ENCODE measurements at regions not wholly inside any gene's neighbourhood (a gene's known extent, or its start where the extent isn't known, plus 50 kb on each side); places are given as distances from the start of the nearest gene placed in this dataset.

DNA sequence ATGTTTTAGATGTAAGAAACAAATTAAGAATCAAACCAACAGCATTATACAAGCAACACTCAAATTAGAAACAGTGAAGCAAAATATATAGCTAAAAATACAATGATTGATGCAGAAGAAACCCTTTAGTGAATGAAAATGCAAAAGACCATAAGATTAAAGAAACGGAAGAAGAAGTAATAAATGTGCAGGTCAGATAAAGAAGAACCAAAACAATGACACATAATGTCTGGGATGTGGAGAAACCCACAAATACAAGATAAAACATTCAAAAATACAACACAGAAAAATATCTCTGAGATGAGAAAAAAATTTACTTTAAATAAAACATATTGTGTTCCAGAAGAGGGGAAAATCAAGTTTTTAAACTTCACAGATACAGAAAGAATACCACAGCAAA lies 73.4 kb upstream of the AVPR1A start:
- DNase-seq, result no peak

DNA sequence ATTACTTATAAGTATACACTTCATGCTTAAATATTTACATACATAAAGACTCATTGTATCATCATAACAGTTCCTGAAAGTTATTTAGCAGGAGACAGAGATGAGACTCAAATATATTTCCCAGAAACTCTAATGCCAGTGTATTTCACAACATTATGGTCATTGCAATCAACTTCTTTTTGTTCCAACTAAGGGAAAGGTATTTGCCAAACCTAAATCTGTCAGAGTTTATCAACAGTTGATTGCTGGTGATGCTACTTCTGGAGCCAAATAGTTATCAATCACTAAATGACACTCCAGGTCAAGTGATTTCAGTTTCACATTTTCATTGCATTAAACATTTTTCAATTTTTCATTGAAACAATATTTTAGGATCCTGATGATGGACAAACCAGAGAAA lies 72.1 kb upstream of the AVPR1A start:
- DNase-seq, result no peak

DNA sequence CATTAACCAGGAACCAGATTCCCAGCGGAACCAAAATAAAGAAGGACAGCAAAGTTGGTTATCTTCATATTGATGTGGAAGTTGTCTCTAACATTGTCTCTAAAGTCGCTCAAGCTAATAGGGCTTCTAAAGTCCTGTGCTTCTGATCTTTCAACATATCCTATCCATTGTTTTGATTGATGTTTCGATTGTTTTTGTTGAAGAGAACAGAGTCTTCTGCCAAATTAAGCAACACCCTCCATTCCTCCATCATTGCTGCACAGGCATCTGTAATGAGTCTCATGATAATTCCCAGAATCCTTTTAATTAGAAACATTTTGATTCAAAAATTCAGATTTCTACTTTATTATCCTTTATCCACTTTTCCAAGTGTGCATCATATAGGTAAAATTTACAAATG lies 71.6 kb upstream of the AVPR1A start:
- DNase-seq, result no peak

DNA sequence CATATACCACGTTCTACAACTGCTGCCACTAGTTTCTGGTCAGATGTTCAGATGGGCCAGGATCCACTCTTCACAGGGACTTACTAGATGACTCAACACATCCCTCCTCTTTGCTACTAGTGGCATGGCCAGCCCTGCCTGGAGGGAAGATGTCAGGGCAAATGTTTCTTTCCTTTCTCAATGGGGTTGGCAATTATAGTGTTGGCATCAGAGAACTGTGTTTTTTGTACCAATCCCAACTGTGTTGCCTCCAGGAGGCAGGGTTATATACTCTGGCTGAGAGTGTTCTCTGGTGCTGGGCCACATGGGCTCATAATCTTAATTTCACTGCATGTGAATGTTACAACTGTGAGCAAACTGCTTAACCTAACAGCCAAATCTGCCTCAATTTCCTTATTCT lies 69.9 kb upstream of the AVPR1A start:
- no peak for DNase-seq

DNA sequence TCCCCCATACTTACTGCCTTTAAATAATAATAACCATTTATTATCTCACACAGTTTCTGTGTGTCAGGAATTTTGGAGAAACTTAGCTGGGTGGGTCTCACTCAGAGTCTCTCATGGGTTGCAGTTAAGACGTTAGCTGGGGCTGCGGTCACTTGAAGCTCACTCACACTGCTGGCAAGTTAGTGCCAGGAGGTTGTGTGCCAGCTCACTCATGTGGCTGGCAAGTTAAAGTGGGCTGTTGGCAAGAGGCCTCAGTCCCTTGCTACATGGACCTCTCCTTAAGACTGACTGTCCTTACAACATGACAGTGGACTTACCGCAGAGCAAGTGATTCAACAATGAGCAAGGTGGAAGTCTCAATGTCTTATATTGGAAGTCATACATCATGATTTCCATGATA lies 61.3 kb upstream of the AVPR1A start:
- DNase-seq, result no peak

DNA sequence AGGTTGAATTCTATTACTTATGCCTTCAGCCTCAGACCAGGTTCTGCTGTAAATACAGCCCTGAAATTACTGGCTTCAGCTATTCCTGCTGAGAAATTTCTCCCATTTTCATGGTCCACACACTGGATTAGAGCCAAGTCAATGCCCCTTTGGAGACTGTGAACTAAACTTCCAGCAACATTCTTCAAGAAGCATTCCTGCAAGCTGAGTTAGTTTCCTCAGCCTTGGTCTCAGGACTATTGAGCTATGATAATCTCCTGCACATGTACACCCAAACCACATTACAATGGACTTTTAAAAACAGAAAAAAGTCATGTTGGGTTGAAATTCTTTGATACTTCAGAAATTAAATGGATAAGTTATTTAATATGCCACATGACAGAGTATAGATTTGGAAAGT lies 58.0 kb upstream of the AVPR1A start:
- DNase-seq, result no peak

DNA sequence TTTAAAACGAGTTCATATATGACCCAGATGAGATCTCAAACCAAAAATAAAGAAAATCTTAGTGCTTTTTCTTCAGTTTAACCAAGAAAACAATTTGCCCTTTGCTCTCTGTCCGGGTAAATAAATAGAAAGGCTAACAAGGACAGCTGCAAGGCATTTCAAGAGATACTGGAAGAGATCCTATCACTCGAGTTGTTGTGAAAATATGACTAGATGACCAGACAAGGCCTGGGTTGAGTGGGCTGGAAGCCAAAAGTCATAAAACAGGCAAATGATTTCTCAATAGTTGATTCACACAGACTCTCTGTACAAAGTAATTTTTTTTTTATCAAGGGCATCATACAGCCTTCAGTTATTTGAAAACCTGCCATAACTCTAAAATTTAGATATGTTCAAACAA lies 55.9 kb upstream of the AVPR1A start:
- DNase-seq, result no peak

DNA sequence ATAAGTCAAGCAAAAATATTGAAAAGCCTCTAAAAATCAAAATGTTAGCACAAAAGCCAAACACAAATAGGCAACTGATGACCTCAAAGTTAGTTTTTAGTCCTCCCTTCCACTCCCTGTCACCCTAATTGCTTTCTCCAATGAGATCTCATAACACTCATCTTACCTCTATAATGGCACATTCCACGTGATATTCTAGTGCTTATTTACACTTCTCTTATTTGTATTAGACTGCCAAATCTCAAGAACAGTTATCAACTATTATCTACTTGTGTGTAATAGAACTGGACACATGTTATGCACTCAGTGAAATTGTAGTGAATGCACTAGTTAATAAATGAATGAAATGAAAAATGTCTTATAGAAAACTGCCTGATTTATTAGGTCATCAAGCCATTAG lies 55.5 kb upstream of the AVPR1A start:
- DNase-seq, result no peak
